ENCODE measurements at regions not wholly inside any gene's neighbourhood (a gene's known extent, or its start where the extent isn't known, plus 50 kb on each side); places are given as distances from the start of the nearest gene placed in this dataset.

GRCh38 chr11:69892237-69892985, 73.2 kb upstream of the FGF3 start:
- TF ChIP-seq CTCF (conservative IDR thresholded peaks at IDR 0.05) = no peak
- no peak for TF ChIP-seq ZFX (IDR thresholded peaks at IDR 0.05)

Data from C4-2B (cell line).